Epithelial cell of prostate (primary cell): ENCODE measurements at regions not wholly inside any gene's neighbourhood (a gene's known extent, or its start where the extent isn't known, plus 50 kb on each side); places are given as distances from the start of the nearest gene placed in this dataset.
"Not testable (repeated sequence)": the region's sequence is repeated elsewhere in the genome, so short reads cannot be mapped to it uniquely, and the experiment has no call there.

ENCODE experiments used
- DNase-seq: peaks from one replicate; pipeline ENCODE4 v3.0.0-alpha.2; 2011; ENCODE audit warnings: low read depth, low spot score
- H3K27ac ChIP-seq: fragments of 450-650 bp; 2 replicates; pipeline ENCODE4 v1.5.1; 2017; ENCODE audit warnings: mild to moderate bottlenecking

- no peak for DNase-seq
- no peak overlapping the region for H3K27ac ChIP-seq
Observed at GRCh38 chr2:60212181-60212945, 341.1 kb downstream of the BCL11A start.

GRCh38 chr2:60189006-60189405 lies 364.4 kb downstream of the BCL11A start:
- DNase-seq, H3K27ac ChIP-seq: not testable (repeated sequence)

GRCh38 chr2:60175290-60175689 lies 378.2 kb downstream of the BCL11A start:
- H3K27ac ChIP-seq = no peak overlapping the region

GRCh38 chr2:60174146-60174545 lies 379.3 kb downstream of the BCL11A start:
- DNase-seq = peak; percentile 40
- H3K27ac ChIP-seq = no peak overlapping the region

More at GRCh38 chr2:60175290-60175689, 378.2 kb downstream of the BCL11A start:
- DNase-seq = no peak

GRCh38 chr2:60172801-60173200 lies 380.7 kb downstream of the BCL11A start:
- DNase-seq = no peak
- no peak overlapping the region for H3K27ac ChIP-seq

GRCh38 chr2:60170272-60170671 lies 383.2 kb downstream of the BCL11A start:
- H3K27ac ChIP-seq = no peak overlapping the region
- no peak for DNase-seq

- H3K27ac ChIP-seq = no peak overlapping the region
Observed at GRCh38 chr2:60168247-60168646, 385.2 kb downstream of the BCL11A start.

GRCh38 chr2:60167089-60167488 lies 386.4 kb downstream of the BCL11A start:
- H3K27ac ChIP-seq = no peak overlapping the region
- no peak for DNase-seq

More at GRCh38 chr2:60168247-60168646, 385.2 kb downstream of the BCL11A start:
- no peak for DNase-seq

GRCh38 chr2:60163691-60164090 lies 389.8 kb downstream of the BCL11A start:
- no peak for DNase-seq
- H3K27ac ChIP-seq = no peak overlapping the region

- no peak for DNase-seq
- H3K27ac ChIP-seq = no peak overlapping the region
Observed at GRCh38 chr2:60159519-60159918, 393.9 kb downstream of the BCL11A start.

- no peak overlapping the region for H3K27ac ChIP-seq
- DNase-seq = no peak
Observed at GRCh38 chr2:60158262-60158661, 395.2 kb downstream of the BCL11A start.

- no peak for DNase-seq
- H3K27ac ChIP-seq = no peak overlapping the region
Observed at GRCh38 chr2:60157283-60157682, 396.2 kb downstream of the BCL11A start.

GRCh38 chr2:60154142-60154541 lies 399.3 kb downstream of the BCL11A start:
- no peak for DNase-seq

GRCh38 chr2:60152226-60152833 lies 401.1 kb downstream of the BCL11A start:
- DNase-seq = no peak
- H3K27ac ChIP-seq = no peak overlapping the region

More at GRCh38 chr2:60154142-60154541, 399.3 kb downstream of the BCL11A start:
- no peak overlapping the region for H3K27ac ChIP-seq

- no peak for DNase-seq
- no peak overlapping the region for H3K27ac ChIP-seq
Observed at GRCh38 chr2:60149176-60149575, 404.3 kb downstream of the BCL11A start.

- no peak for DNase-seq
Observed at GRCh38 chr2:60148716-60149115, 404.7 kb downstream of the BCL11A start.

GRCh38 chr2:60140185-60140584 lies 413.3 kb downstream of the BCL11A start:
- H3K27ac ChIP-seq = no peak overlapping the region
- peak; percentile 6 for DNase-seq

More at GRCh38 chr2:60148716-60149115, 404.7 kb downstream of the BCL11A start:
- H3K27ac ChIP-seq = no peak overlapping the region

- DNase-seq = no peak
- H3K27ac ChIP-seq = no peak overlapping the region
Observed at GRCh38 chr2:60136913-60137312, 416.5 kb downstream of the BCL11A start.

GRCh38 chr2:60127191-60127590 lies 426.3 kb downstream of the BCL11A start:
- H3K27ac ChIP-seq = no peak overlapping the region
- no peak for DNase-seq

GRCh38 chr2:60125611-60126426 lies 427.6 kb downstream of the BCL11A start:
- DNase-seq = no peak
- H3K27ac ChIP-seq = no peak overlapping the region

- DNase-seq = no peak
- H3K27ac ChIP-seq = no peak overlapping the region
Observed at GRCh38 chr2:60119778-60120177, 433.7 kb downstream of the BCL11A start.
